ENCODE measurements at regions not wholly inside any gene's neighbourhood (a gene's known extent, or its start where the extent isn't known, plus 50 kb on each side); places are given as distances from the start of the nearest gene placed in this dataset.

DNA sequence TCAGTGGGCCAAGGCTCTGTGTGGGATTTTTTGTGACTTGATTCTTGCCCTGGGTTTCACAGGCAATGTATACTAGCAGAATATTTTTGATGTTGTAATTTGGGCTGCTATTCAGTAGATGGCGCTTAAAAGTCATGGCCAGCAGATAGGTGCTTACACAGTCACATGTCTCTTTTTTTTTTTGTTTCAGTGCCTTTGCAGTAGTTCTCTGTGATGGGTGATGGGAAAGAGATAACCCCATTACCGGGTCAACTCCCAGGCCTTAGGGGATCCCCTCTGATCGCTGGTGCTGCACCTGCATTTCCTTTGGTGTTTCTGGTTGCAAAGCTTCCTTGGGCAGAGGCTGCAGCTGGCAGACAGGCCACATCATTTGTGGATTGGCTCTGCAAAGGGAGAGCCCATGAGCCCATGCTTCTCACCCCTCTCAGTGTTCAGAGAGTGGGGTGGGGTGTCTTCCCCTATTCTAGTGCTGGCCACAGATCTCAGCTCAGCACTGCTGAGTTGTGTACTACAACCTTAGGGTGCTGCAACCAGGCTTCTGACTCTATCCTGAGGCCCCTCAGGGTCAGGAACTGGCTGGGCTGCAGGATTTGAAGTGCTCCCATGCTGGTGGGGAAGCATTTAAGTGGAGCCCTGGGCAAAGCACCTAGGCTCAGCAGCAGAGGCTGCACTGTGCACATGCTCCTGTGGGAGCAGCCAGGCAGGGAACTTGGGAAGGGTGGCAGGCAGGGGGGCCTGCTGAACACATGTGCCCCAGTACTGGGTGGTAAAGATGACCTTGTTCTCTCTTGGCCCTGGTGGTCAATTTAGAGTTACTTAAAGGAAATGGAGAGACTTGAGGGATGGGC, 219.8 kb upstream of the SPHKAP start:
- no peaks in the 10 kb centered on the region for H3K36me3 ChIP-seq
- intact Hi-C loops (cut with DNase I): no loop called here
- TF ChIP-seq CTCF (IDR thresholded peaks at IDR 0.05) (no peak), POLR2A (IDR thresholded peaks at IDR 0.05) (no peak), POLR2AphosphoS5 (IDR thresholded peaks at IDR 0.05; ENCODE audit: insufficient read depth in 1 of 2, low read depth in 1 of 2) (no peak)

DNA sequence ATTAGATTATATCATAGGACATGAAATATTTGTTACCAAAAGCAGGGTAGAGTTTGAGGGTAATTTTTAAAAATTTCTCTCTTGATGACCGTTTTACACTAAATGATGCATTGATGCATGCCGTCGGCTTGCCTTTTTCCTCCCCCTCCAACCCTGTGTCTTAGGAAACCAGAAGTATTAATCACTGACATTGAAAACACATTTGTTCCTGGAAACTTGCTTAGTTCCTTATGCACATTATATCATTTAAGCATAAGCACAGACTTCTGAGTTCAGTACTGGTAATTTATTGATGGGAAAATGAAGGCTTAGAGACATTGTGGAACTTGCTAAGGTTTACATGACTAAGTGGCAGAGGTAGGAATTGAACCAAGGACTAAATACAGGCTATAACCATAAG, 206.3 kb upstream of the SPHKAP start:
- Histone ChIP-seq H3K27ac (no peak overlapping the region), H3K4me1 (no peaks in the 10 kb centered on the region), H3K36me3 (no peaks in the 10 kb centered on the region), H3K9me3 (no peaks in the 10 kb centered on the region), H3K4me3 (no peak overlapping the region), H3K27me3 (no peaks in the 10 kb centered on the region)
- intact Hi-C loops (cut with DNase I): no loop called here
- DNase-seq (ENCODE audit: extremely low spot score in 2 of 2): no peak
- no peak for TF ChIP-seq POLR2AphosphoS5 (IDR thresholded peaks at IDR 0.05; ENCODE audit: insufficient read depth in 1 of 2, low read depth in 1 of 2)
- no peak for TF ChIP-seq CTCF (IDR thresholded peaks at IDR 0.05)
- no peak for TF ChIP-seq POLR2A (IDR thresholded peaks at IDR 0.05)

More for the DNA sequence above, 219.8 kb upstream of the SPHKAP start:
- Histone ChIP-seq H3K27me3 (no peaks in the 10 kb centered on the region), H3K4me1 (no peaks in the 10 kb centered on the region), H3K9me3 (no peaks in the 10 kb centered on the region), H3K27ac (no peak overlapping the region), H3K4me3 (no peak overlapping the region)
- no peak for DNase-seq (ENCODE audit: extremely low spot score in 2 of 2)

DNA sequence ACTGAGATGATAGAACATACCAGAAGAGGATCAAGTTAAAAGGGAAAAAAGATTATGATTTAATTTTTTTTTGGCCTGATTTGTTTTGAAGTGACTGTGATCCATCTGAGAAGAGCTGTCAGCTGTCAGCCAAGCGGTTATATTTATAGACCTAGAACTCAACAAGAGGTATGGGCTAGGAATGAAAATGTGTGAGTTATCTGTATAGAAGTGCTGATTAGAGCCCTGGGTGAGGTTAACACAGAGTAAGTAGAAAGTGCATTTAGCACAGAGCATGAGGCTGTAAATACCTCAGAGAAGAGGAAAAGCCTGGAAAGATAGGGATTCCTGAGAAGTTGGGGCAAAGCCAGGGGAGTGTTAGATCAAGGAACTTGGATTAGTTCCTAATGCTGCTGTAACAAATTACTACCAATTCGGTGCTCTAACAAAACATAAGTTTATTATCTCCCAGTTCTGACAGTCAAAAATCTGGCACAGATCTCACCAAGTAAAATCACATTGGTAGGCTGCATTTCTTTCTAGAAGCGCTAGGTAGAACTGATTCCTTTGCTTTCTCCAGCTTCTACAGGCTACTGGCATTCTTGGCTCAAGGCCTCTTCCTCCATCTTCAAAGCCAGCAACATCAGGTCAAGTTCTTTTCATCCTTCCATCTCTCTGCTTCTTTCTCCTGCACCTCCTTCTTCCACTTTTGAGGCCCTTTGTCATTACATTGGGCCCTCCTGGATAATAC, 197.4 kb upstream of the SPHKAP start:
- Histone ChIP-seq H3K4me1 (no peaks in the 10 kb centered on the region), H3K36me3 (no peaks in the 10 kb centered on the region), H3K27ac (no peak overlapping the region), H3K4me3 (no peak overlapping the region), H3K27me3 (no peaks in the 10 kb centered on the region), H3K9me3 (no peaks in the 10 kb centered on the region)
- TF ChIP-seq CTCF (IDR thresholded peaks at IDR 0.05) (no peak), POLR2AphosphoS5 (IDR thresholded peaks at IDR 0.05; ENCODE audit: insufficient read depth in 1 of 2, low read depth in 1 of 2) (no peak), POLR2A (IDR thresholded peaks at IDR 0.05) (no peak)
- DNase-seq (ENCODE audit: extremely low spot score in 2 of 2): no peak
- intact Hi-C loops (cut with DNase I): no loop called here

- TF ChIP-seq POLR2AphosphoS5 (IDR thresholded peaks at IDR 0.05; ENCODE audit: insufficient read depth in 1 of 2, low read depth in 1 of 2) (no peak), CTCF (IDR thresholded peaks at IDR 0.05) (no peak), POLR2A (IDR thresholded peaks at IDR 0.05) (no peak)
- H3K36me3 ChIP-seq: no peaks in the 10 kb centered on the region
- no peaks in the 10 kb centered on the region for H3K4me1 ChIP-seq
- intact Hi-C loops (cut with DNase I): no loop called here
- H3K9me3 ChIP-seq: no peaks in the 10 kb centered on the region
- no peak overlapping the region for H3K4me3 ChIP-seq
- H3K27ac ChIP-seq: no peak overlapping the region
- H3K27me3 ChIP-seq: no peaks in the 10 kb centered on the region
- DNase-seq (ENCODE audit: extremely low spot score in 2 of 2): no peak
Measured at GRCh38 chr2:228378233-228378632, 196.7 kb upstream of the SPHKAP start.

DNA sequence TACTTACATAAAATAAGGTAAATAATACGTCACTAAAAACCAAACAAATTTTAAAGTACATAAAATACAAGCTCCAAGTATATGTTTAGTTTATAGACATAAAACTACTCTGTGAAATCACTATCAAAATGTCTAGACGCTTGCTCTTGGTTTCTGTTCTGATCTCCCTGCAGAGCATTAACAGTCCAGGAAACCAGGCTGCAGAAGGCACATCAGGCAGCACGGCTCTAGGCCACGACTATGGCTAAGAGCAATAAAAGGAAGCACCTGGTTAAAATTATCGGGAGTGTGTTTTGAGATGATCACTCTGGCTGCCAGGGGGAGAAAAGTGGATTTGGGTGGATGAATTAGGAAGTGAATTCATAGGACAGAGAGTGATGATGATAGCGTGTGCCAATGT, 196.0 kb upstream of the SPHKAP start:
- DNase-seq (ENCODE audit: extremely low spot score in 2 of 2): no peak
- Histone ChIP-seq H3K4me1 (no peaks in the 10 kb centered on the region), H3K4me3 (no peak overlapping the region), H3K27ac (no peak overlapping the region), H3K9me3 (no peaks in the 10 kb centered on the region), H3K36me3 (no peaks in the 10 kb centered on the region), H3K27me3 (no peaks in the 10 kb centered on the region)
- TF ChIP-seq CTCF (IDR thresholded peaks at IDR 0.05): no peak
- no peak for TF ChIP-seq POLR2AphosphoS5 (IDR thresholded peaks at IDR 0.05; ENCODE audit: insufficient read depth in 1 of 2, low read depth in 1 of 2)
- no peak for TF ChIP-seq POLR2A (IDR thresholded peaks at IDR 0.05)
- intact Hi-C loops (cut with DNase I): no loop called here

Measured in vagina (tissue), 2 donors.